GM18519 (cell line): ENCODE measurements at regions not wholly inside any gene's neighbourhood (a gene's known extent, or its start where the extent isn't known, plus 50 kb on each side); places are given as distances from the start of the nearest gene placed in this dataset.
"Not testable (repeated sequence)": the region's sequence is repeated elsewhere in the genome, so short reads cannot be mapped to it uniquely, and the experiment has no call there.

Experiments used
- ATAC-seq: cut with Tn5 transposase; IDR thresholded peaks from one replicate; pipeline ENCODE4 v1.9.1; 2021; ENCODE audit warnings: mild to moderate bottlenecking, moderate library complexity; ENCODE audit not compliant: unreplicated experiment, low FRiP score

DNA sequence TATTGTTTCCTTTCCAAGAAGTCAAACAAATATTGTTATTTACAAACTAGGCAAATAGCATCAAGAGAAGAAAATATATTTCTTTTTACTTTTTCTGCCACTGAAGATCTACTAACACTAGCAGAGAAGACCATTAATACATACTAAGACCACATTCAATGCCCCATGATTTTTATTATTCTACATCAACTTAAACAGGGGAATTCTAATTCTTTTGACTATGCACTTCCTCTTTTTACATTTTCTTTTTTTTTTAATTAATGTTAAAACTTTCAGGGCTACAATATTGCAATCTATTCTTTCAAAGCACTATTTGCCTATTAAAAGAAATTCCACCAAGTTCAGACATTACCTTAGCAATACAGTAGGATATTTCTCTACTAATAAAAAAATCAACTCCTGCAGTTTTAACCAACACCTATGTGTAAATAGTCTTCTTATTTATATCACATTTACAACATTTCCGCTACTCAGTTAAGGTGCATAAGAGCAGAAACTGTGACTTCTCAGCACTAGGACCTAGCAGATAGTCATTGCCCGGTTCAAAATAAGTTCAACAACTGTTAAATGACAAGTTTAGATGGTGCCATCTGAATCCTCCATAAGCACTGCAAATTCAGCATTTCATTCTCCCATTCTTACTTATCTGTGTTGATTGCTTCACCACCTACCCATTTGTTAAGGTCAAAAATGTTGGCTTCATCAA lies 513.5 kb downstream of the TTLL7 start:
- ATAC-seq = not testable (repeated sequence)

DNA sequence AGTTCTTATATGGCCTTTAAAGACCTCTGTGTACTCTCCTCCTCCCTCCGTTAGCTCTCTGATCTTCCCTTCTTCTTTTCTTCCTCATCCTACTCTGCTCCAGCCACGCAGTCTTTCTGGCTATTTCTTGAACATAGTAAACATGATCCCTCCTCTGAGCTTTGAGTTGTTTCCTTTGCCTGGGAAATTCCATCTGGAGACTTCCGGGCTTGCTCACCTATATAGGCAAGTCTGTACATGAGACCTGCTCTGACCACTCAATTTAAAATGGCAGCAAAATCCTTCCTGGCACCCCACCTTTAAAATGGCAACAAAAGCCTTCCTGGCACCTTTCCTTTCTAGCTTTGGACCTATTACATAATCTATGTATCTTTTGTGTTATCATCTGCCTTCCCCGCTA lies 517.6 kb downstream of the TTLL7 start:
- not testable (repeated sequence) for ATAC-seq

DNA sequence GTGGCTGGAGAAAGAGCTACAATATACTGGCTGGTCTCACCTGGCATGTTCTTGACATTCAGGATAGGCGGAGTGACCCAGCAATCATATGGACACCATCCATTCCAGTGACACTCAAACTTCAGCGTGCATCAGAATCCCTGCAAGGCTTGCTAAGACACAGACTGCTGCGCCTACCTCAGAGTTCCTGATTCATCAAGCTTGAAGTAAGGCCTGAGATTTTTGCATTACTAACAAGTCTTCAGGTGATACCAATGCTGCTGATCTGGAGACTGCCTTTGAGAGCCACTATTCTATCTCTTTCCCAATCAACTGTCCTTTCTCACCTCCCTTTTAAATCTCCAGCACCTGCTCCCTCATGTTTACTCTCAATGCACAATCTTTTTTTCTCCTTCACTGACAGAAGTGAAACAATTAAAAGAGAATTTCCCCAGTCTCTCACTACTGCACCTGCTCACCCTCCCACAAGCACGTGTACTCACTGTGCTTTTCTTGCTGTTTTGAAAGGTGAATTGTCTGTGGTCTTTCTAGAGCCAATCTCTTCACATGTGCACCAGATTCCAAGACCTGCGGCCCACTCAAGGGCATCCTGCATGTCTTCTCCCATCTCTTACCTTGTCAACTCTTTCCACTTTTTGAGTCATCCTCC lies 519.2 kb downstream of the TTLL7 start:
- peak; percentile 48 for ATAC-seq

- not testable (repeated sequence) for ATAC-seq
These were observed 520.8 kb downstream of the TTLL7 start for GRCh38 chr1:83478127-83478526.

GRCh38 chr1:83476518-83476917 lies 522.4 kb downstream of the TTLL7 start:
- peak; percentile 40 for ATAC-seq

DNA sequence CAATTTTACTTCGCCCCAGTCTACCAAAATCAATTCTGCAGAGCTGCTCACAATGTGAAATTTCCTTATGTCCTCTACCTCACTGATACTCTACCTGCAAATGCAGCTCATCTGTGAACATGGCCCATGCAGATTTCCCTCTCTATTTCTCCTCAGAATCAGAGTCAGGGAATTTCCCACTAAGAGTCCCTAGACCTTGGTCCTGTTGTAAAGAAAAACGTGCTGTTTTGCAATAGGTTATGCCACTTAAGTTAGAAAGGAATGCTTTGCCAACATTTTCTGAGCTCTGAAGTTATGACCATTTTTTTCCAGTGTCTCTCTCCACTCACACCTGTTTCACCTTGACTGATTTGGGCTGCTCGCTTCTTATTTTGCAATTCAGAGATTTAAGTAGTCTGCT lies 524.0 kb downstream of the TTLL7 start:
- not testable (repeated sequence) for ATAC-seq

- not testable (repeated sequence) for ATAC-seq
These were observed 524.9 kb downstream of the TTLL7 start for GRCh38 chr1:83473986-83474385.

- not testable (repeated sequence) for ATAC-seq
These were observed 526.9 kb downstream of the TTLL7 start for GRCh38 chr1:83472066-83472465.

- peak; percentile 45 for ATAC-seq
These were observed 527.7 kb downstream of the TTLL7 start for GRCh38 chr1:83471272-83471671.

GRCh38 chr1:83468336-83468735 lies 530.6 kb downstream of the TTLL7 start:
- not testable (repeated sequence) for ATAC-seq

DNA sequence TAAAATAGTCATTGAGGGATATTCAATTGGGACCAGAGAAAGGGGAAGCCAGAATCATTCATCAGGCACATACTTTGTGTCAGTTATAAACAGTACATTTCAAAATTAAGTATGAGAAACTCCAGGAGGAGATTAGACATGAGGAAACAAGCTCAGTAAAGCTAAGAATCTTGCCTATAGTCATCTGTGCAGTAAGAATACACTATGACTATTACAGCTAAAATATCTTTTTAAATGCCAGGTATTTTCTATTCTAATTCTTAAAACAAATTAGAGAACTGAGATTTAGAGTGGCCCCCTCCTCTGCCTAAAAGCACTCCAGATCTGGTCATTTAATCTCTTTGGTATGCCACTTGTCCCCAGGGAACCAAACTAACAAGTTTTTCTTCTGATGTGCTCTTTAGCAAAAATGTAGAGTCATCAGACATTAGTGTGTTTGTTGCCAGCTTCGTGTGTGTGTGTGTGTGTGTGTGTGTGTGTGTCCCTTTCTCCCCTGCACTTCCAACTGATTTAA lies 541.1 kb downstream of the TTLL7 start:
- ATAC-seq = not testable (repeated sequence)

- ATAC-seq = not testable (repeated sequence)
These were observed 541.7 kb downstream of the TTLL7 start for GRCh38 chr1:83457281-83457680.

DNA sequence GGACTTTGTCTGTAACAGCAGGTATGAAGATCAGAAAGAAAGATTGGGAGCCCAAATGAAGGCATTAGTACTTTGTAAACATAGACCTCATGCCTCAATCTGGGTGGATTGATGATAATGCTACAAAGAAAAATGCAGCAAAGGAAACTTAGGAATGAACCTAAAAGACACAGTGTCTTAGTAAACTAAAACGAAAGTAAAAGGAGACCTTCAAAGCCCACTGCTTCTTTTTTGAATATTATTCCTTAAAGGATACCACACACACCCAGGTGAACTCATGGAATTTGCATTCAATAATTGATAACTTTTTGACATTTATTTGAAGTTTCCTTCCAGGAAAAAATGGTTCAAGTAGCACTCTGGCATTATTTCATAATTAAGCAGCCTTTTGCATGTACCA lies 543.2 kb downstream of the TTLL7 start:
- ATAC-seq = not testable (repeated sequence)

- not testable (repeated sequence) for ATAC-seq
These were observed 553.1 kb downstream of the TTLL7 start for GRCh38 chr1:83445873-83446272.

GRCh38 chr1:83442412-83442811 lies 556.5 kb downstream of the TTLL7 start:
- ATAC-seq = not testable (repeated sequence)

DNA sequence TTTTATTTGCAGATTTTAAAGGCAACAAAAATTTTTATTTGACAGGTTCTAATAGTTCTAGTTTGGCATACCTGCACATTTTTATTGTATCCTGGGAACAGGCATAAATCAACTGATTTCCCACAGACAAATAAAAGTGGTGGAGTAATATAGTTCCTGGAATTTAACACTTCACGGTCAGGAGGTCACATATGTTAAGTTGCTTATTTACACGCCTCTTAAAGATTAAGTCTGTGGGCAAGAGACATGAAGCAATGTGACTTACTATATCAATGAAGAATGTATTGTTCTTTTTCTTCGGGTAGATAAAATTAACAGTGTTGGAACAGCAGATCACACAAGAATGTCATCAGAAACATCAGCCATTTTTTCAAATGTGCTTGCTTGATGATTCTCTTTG lies 558.3 kb downstream of the TTLL7 start:
- ATAC-seq = not testable (repeated sequence)

DNA sequence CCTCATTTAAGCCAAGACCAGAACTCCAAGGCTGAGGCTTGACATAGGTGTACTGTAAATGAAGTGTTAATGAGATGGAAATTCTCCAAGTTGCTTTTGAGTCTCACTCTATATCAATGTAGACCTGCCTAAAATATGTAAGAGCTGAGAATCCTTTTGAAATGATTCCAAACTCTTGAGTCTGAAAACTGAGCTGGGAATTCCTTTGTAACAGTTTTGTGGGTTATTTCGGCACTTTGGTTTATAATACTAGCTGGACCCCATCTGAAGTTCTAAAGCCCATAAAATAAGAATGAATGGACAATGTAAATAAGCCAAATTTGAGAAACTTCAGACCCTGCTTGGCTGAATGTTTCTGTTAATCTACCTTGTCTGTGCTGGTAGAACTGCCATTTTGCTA lies 558.9 kb downstream of the TTLL7 start:
- ATAC-seq = not testable (repeated sequence)

- not testable (repeated sequence) for ATAC-seq
These were observed 560.6 kb downstream of the TTLL7 start for GRCh38 chr1:83438316-83438715.

DNA sequence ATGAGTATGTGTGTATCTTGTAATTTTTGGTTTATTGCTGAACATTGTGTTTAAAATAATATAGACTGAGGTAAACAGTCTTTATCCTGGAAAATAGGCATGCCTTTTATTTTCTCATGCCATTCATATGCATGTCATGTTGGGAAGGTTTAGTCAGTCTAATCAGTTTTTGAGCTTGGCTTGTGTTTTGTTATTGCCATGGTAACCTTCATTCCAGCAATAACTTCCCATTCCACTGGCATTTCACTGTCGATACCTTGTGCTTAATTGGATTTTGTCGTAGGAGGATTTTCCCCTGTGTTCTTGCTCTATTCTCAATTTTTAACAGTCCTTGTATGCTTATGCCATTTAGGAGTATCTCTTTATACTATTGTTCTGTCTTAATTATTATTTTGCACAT lies 563.6 kb downstream of the TTLL7 start:
- ATAC-seq = not testable (repeated sequence)

GRCh38 chr1:83427566-83427965 lies 571.4 kb downstream of the TTLL7 start:
- not testable (repeated sequence) for ATAC-seq

GRCh38 chr1:83423382-83423781 lies 575.5 kb downstream of the TTLL7 start:
- not testable (repeated sequence) for ATAC-seq

GRCh38 chr1:83418558-83418957 lies 580.4 kb downstream of the TTLL7 start:
- ATAC-seq = no peak
